Activated CD4-positive, alpha-beta T cell treated with anti-CD3 and anti-CD28 coated beads, Interleukin-2, amount 50 U/mL, for 4 hours (primary cell): ENCODE measurements at regions not wholly inside any gene's neighbourhood (a gene's known extent, or its start where the extent isn't known, plus 50 kb on each side); places are given as distances from the start of the nearest gene placed in this dataset.

Experiments
- DNase-seq, 2 experiments: peaks; one replicate each; pipeline ENCODE4 v3.0.0-alpha.2; 2020

- DNase-seq: no peak
These were observed 986.5 kb upstream of the CHORDC1 start for GRCh38 chr11:91209306-91209705.

GRCh38 chr11:91199866-91200265, 977.0 kb upstream of the CHORDC1 start:
- no peak for DNase-seq

GRCh38 chr11:91194546-91194945, 971.7 kb upstream of the CHORDC1 start:
- DNase-seq: no peak

- DNase-seq: no peak
These were observed 965.6 kb upstream of the CHORDC1 start for GRCh38 chr11:91188484-91188883.

- no peak for DNase-seq
These were observed 964.5 kb upstream of the CHORDC1 start for GRCh38 chr11:91187314-91187713.

- DNase-seq: no peak
These were observed 955.5 kb upstream of the CHORDC1 start for GRCh38 chr11:91178366-91178765.

- no peak for DNase-seq
These were observed 951.9 kb upstream of the CHORDC1 start for GRCh38 chr11:91174734-91175133.

GRCh38 chr11:91174193-91174592, 951.3 kb upstream of the CHORDC1 start:
- DNase-seq: no peak

GRCh38 chr11:91173701-91174100, 950.9 kb upstream of the CHORDC1 start:
- DNase-seq: no peak

GRCh38 chr11:91170711-91171110, 947.9 kb upstream of the CHORDC1 start:
- no peak for DNase-seq

- no peak for DNase-seq
These were observed 941.6 kb upstream of the CHORDC1 start for GRCh38 chr11:91164452-91164822.

- no peak for DNase-seq
These were observed 941.0 kb upstream of the CHORDC1 start for GRCh38 chr11:91163619-91164451.

GRCh38 chr11:91160661-91161060, 937.8 kb upstream of the CHORDC1 start:
- no peak for DNase-seq

- DNase-seq: no peak
These were observed 936.2 kb upstream of the CHORDC1 start for GRCh38 chr11:91158891-91159537.

- DNase-seq: no peak
These were observed 935.4 kb upstream of the CHORDC1 start for GRCh38 chr11:91158297-91158696.

GRCh38 chr11:91156041-91156440, 933.2 kb upstream of the CHORDC1 start:
- DNase-seq: no peak

- DNase-seq: no peak
These were observed 925.0 kb upstream of the CHORDC1 start for GRCh38 chr11:91147885-91148284.

- no peak for DNase-seq
These were observed 918.8 kb upstream of the CHORDC1 start for GRCh38 chr11:91141655-91142054.

- no peak for DNase-seq
These were observed 913.8 kb upstream of the CHORDC1 start for GRCh38 chr11:91136631-91137030.

GRCh38 chr11:91133361-91133760, 910.5 kb upstream of the CHORDC1 start:
- DNase-seq: no peak

- DNase-seq: no peak
These were observed 906.7 kb upstream of the CHORDC1 start for GRCh38 chr11:91129596-91129995.

GRCh38 chr11:91124363-91124762, 901.5 kb upstream of the CHORDC1 start:
- DNase-seq: no peak

GRCh38 chr11:91115116-91115515, 892.3 kb upstream of the CHORDC1 start:
- DNase-seq: no peak

- no peak for DNase-seq
These were observed 881.4 kb upstream of the CHORDC1 start for GRCh38 chr11:91104237-91104636.

- DNase-seq: no peak
These were observed 877.6 kb upstream of the CHORDC1 start for GRCh38 chr11:91100427-91100826.
